Ovary (tissue), 3 donors: ENCODE measurements at regions not wholly inside any gene's neighbourhood (a gene's known extent, or its start where the extent isn't known, plus 50 kb on each side); places are given as distances from the start of the nearest gene placed in this dataset.

ENCODE experiments used
- POLR2A ChIP-seq: fragments of 450-650 bp; IDR thresholded peaks from one replicate; pipeline ENCODE4 v1.6.1; 2017; ENCODE audit warnings: antibody characterized with exemption, mild to moderate bottlenecking, moderate library complexity
- TF ChIP-seq, protein P1 (sequence below), 3 donors: fragments of 450-650 bp in 2 of 3; fragments of 200-600 bp in 1 of 3; IDR thresholded peaks; one replicate each; pipeline versions ENCODE4 v1.5.1 to v1.8.0; 2016 to 2022; ENCODE audit warnings: antibody characterized with exemption in 3 of 3, mild to moderate bottlenecking in 1 of 3
- donor health status: DM: no; HTN: no; CAD: no.

DNA sequence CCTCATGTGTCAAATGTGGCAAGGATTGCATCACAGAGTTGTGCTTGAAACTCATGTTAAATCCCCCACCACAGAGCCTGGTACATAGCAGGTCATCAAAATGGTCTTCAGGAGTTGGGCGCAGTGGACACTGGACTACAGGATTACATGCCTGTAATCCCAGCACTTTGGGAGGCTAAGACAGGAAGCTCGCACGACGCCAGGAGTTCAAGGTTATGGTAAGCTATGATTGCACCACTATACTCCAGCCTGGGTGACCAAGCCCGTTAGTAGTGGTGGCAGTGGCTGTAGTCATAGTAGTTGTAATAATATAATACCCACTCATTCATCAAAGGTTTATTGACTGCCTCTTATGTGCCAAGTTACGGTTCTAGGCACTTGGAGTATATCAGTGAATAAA is 123.4 kb upstream of the IRF2BP2 start:
- TF ChIP-seq, protein P1, sequence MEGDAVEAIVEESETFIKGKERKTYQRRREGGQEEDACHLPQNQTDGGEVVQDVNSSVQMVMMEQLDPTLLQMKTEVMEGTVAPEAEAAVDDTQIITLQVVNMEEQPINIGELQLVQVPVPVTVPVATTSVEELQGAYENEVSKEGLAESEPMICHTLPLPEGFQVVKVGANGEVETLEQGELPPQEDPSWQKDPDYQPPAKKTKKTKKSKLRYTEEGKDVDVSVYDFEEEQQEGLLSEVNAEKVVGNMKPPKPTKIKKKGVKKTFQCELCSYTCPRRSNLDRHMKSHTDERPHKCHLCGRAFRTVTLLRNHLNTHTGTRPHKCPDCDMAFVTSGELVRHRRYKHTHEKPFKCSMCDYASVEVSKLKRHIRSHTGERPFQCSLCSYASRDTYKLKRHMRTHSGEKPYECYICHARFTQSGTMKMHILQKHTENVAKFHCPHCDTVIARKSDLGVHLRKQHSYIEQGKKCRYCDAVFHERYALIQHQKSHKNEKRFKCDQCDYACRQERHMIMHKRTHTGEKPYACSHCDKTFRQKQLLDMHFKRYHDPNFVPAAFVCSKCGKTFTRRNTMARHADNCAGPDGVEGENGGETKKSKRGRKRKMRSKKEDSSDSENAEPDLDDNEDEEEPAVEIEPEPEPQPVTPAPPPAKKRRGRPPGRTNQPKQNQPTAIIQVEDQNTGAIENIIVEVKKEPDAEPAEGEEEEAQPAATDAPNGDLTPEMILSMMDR (IDR thresholded peaks at IDR 0.05): no peak
- no peak for TF ChIP-seq POLR2A
